ENCODE measurements at regions not wholly inside any gene's neighbourhood (a gene's known extent, or its start where the extent isn't known, plus 50 kb on each side); places are given as distances from the start of the nearest gene placed in this dataset.

- TF ChIP-seq IRF2 (CRISPR knock-in tag; IDR thresholded peaks at IDR 0.05) = no peak
- peak; percentile 42; the same call in 1 of the 2 replicates for TF ChIP-seq ADNP (tag; IDR thresholded peaks at IDR 0.05)
- no peak for TF ChIP-seq XRCC5 (IDR thresholded peaks at IDR 0.05; ENCODE audit: low read depth, low read length)
- no peak for TF ChIP-seq JUNB (CRISPR knock-in tag; conservative IDR thresholded peaks at IDR 0.05)
- TF ChIP-seq E2F1 (CRISPR knock-in tag; IDR thresholded peaks at IDR 0.05) = no peak
- no peak for TF ChIP-seq BRCA1 (IDR thresholded peaks at IDR 0.05)
- no peak for TF ChIP-seq BRCA1 (CRISPR knock-in tag; IDR thresholded peaks at IDR 0.05)
- peak; percentile 96 for TF ChIP-seq SMAD4 (CRISPR knock-in tag; conservative IDR thresholded peaks at IDR 0.05)
- TF ChIP-seq KHSRP (IDR thresholded peaks at IDR 0.05) = no peak
- TF ChIP-seq E2F6 (IDR thresholded peaks at IDR 0.05; ENCODE audit: borderline replicate concordance in 1 of 2, extremely low read depth in 1 of 2, insufficient read depth in 1 of 2, insufficient read length in 1 of 2, low read depth in 1 of 2, low read length in 1 of 2, poor library complexity in 1 of 2, severe bottlenecking in 1 of 2) = peak; percentile 80 to 90
- no peak for TF ChIP-seq ZKSCAN1 (IDR thresholded peaks at IDR 0.05; ENCODE audit: low read depth, low read length)
- TF ChIP-seq MYNN (IDR thresholded peaks at IDR 0.05) = peak; percentile 63; the same call in 1 of the 2 replicates
- TF ChIP-seq MYNN (CRISPR knock-in tag; IDR thresholded peaks at IDR 0.05) = no peak
- TF ChIP-seq DPF2 (IDR thresholded peaks at IDR 0.05) = peak; percentile 72
- TF ChIP-seq EHMT2 (IDR thresholded peaks at IDR 0.05) = no peak
- no peak for TF ChIP-seq RBM17 (IDR thresholded peaks at IDR 0.05; ENCODE audit: borderline replicate concordance, low read depth, low read length)
- no peak for TF ChIP-seq ZNF311 (CRISPR knock-in tag; IDR thresholded peaks at IDR 0.05)
- no peak for TF ChIP-seq RFX1 (IDR thresholded peaks at IDR 0.05)
- TF ChIP-seq, protein P1, sequence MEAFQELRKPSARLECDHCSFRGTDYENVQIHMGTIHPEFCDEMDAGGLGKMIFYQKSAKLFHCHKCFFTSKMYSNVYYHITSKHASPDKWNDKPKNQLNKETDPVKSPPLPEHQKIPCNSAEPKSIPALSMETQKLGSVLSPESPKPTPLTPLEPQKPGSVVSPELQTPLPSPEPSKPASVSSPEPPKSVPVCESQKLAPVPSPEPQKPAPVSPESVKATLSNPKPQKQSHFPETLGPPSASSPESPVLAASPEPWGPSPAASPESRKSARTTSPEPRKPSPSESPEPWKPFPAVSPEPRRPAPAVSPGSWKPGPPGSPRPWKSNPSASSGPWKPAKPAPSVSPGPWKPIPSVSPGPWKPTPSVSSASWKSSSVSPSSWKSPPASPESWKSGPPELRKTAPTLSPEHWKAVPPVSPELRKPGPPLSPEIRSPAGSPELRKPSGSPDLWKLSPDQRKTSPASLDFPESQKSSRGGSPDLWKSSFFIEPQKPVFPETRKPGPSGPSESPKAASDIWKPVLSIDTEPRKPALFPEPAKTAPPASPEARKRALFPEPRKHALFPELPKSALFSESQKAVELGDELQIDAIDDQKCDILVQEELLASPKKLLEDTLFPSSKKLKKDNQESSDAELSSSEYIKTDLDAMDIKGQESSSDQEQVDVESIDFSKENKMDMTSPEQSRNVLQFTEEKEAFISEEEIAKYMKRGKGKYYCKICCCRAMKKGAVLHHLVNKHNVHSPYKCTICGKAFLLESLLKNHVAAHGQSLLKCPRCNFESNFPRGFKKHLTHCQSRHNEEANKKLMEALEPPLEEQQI (IDR thresholded peaks at IDR 0.05) = no peak
- TF ChIP-seq HDAC8 (tag; IDR thresholded peaks at IDR 0.05) = no peak; the same call in 1 of the 2 replicates
Observed at GRCh38 chr6:43937236-43938177, 167.5 kb downstream of the VEGFA start (continued).

Data from K562 (cell line).